Keratinocyte (primary cell): ENCODE measurements at regions not wholly inside any gene's neighbourhood (a gene's known extent, or its start where the extent isn't known, plus 50 kb on each side); places are given as distances from the start of the nearest gene placed in this dataset.

Source experiments
- CTCF ChIP-seq, 3 experiments: IDR thresholded peaks in 1 of 3; conservative IDR thresholded peaks in 1 of 3; optimal IDR thresholded peaks in 1 of 3; 2 replicates in 2 of 3; 3 replicates in 1 of 3; pipeline versions ENCODE3 to v1.5.1; 2011; ENCODE audit warnings: low read length in 3 of 3, mild to moderate bottlenecking in 3 of 3, moderate library complexity in 2 of 3, control low read depth in 1 of 3, inconsistent platforms in 1 of 3; ENCODE audit not compliant: insufficient read depth in 2 of 3; ENCODE audit errors: extremely low read depth in 1 of 3
- EZH2 ChIP-seq: IDR thresholded peaks from one replicate; pipeline ENCODE4 v1.6.1; 2012; ENCODE audit warnings: inconsistent platforms, mild to moderate bottlenecking, low read length, moderate library complexity

GRCh38 chr21:35211782-35212181 is 162.7 kb upstream of the RUNX1 start:
- no peak for TF ChIP-seq EZH2
- no peak for TF ChIP-seq CTCF (optimal IDR thresholded peaks at IDR 0.05 in 1 of 3, IDR thresholded peaks at IDR 0.05 in 1 of 3, conservative IDR thresholded peaks at IDR 0.05 in 1 of 3; ENCODE audit: extremely low read depth in 1 of 3, insufficient read depth in 2 of 3, low read length in 3 of 3)
